Fibroblast of skin of back (primary cell): ENCODE measurements at regions not wholly inside any gene's neighbourhood (a gene's known extent, or its start where the extent isn't known, plus 50 kb on each side); places are given as distances from the start of the nearest gene placed in this dataset.
A peak's percentile ranks its signal among the peaks of the same experiment; 100 is the strongest.

Experiments
- DNase-seq: peaks from one replicate; pipeline ENCODE4 v3.0.0-alpha.2; 2013

DNA sequence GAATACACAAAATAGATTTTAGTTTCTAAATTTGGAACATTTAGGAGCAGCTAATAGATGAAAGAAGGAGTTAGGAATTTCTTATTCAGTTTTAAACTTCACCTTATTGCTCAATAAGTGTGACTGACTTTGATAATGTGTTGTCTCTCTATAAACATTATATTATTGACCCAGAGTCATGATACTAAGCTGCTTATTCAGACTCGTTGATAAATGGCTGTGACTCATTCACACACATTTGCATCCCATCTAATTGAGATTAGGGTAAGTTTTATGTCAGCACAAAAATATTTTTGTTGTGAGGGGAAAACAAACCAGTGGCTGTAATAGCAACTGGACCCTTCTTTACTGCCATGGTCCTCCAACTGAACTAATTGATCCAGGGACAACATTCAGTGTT, 137.6 kb downstream of the GOLIM4 start:
- DNase-seq, result no peak

DNA sequence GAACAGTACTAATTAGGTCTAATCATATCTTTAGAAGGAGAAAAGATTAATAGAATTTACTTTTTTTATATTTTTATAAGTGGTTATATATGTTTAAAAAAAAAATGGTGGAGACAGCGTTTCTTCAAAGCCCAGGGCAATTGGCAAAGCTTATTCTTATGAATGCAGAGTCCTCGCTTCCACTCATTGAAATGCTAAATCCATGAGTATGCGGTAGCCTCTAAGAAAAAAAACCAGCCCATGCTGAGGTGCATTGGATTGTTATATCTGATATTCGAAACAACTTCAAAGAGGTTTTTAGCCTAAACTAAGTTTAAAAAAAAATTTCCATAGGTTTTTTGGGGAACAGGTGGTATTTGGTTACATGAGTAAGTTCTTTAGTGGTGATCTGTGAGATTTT, 142.8 kb downstream of the GOLIM4 start:
- no peak for DNase-seq

- DNase-seq, result no peak
Measured at GRCh38 chr3:167950212-167950611, 145.5 kb downstream of the GOLIM4 start.

- peak; percentile 82 for DNase-seq
Measured at GRCh38 chr3:167941234-167941995, 154.3 kb downstream of the GOLIM4 start.

DNA sequence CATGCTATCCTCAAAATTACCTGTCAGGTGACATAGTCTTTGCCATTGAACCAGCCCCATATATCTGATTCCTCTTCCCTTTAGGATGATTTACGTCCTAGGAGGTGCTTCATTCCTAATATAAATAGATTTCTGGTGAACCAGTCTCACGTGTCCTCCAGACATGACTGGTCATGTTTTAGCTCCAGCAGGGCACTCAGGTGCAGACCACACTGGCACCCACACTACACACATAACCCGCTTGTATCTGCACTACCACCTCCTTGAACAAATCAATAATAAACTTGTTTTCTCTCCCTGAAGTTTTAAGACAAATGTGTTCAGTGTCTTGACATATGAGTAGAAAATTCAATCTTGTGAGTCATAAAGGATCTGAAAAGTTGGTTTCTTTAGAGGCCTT, 155.5 kb downstream of the GOLIM4 start:
- DNase-seq, result no peak

DNA sequence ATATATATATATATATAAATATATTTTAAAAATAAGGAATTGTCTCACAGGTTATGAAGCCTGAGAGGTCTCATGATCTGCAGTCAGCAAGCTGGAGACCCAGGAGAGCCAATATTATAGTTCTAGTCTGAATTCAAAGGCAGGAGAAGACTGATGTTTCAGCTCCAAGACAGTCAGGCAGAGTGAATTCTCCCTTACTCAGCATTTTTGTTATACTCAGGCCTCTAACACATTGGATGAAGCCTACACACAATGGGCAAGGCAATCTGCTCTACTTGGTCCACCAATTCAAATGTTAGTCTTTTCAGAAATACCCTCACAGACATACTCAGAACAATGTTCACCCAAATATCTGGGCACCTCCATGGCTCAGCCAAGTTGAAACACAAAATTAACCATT, 157.2 kb downstream of the GOLIM4 start:
- no peak for DNase-seq

GRCh38 chr3:167936019-167936418, 159.7 kb downstream of the GOLIM4 start:
- no peak for DNase-seq

DNA sequence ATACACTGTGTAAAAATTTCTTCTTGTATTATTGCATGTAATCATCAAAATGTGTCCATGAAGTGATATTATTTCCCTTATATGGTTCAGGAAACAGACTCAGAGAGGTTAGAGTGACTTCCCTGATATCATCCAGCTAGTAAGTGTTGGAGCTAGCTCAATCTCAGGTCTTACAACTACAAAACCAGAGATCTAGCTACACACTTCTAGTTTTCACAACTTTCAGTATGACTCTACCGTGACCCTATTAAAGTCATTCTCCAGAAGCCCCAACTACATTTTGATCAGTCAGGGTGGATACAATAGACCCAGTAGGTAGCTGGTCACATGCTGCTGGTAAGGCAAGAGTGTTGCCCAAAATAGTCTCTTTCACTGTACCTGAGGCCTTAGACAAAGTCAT, 165.3 kb downstream of the GOLIM4 start:
- DNase-seq, result no peak

GRCh38 chr3:167929968-167930367, 165.8 kb downstream of the GOLIM4 start:
- no peak for DNase-seq

DNA sequence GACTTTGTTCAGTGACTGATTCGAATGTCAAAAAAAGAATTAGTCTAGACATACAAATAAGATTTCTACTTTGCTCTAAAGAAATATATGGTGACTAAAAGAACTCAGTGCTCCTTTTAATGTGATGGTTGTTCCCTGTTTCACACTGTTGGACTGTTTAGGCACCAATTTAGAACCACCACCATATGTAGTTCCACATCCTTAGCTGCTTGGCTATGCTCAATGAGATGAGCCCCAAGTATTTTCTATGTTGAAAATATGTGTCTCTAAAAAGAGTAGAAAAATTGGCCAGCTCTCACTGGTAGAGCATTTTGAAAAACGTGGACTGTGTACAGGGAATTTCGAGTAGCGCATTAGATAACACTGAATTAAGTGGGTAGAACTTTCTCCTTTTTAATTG, 167.3 kb downstream of the GOLIM4 start:
- DNase-seq, result no peak

DNA sequence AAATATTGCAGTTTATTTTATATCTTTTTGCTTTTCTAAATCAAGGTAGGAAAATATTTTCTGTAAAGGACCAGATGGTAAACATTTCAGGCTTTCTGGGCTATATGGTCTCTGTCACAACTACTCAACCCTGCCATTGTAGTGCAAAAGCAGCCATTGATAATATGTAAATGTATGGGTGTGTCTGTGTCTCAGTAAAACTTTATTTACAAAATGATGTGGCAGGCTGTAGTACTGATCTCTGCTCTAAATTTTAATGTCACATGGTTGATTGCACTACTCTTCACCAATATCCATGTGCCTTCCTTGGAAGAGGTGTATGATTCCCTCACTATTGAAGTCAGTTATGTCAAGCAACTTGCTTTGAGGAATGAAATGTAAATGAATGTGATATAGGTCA, 175.0 kb downstream of the GOLIM4 start:
- DNase-seq, result no peak

DNA sequence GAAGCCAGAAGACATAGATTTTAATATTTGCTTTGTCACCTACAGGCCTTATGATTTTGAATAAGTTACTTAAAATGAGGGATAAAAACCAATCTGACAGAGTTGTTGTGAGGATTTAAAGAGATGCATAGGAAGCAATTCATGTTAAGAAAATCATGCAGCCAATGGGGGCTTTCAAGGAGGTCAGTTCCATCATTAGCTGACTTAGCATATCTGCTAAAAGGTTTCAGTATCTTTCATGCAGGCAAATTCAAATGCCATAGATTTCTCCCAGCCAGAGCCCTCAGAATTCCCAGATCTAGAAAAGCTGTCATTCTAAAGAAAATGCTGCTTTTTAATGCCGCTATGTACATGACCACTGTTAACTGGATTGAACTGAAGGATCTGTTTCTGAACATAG, 176.1 kb downstream of the GOLIM4 start:
- no peak for DNase-seq

GRCh38 chr3:167918686-167919085, 177.0 kb downstream of the GOLIM4 start:
- DNase-seq, result peak; percentile 2

GRCh38 chr3:167918008-167918596, 177.6 kb downstream of the GOLIM4 start:
- DNase-seq, result no peak

- DNase-seq, result peak; percentile 11
Measured at GRCh38 chr3:167913219-167913835, 177.8 kb downstream of the SERPINI1 start.

GRCh38 chr3:167909952-167910351, 174.4 kb downstream of the SERPINI1 start:
- no peak for DNase-seq

GRCh38 chr3:167909504-167909896, 174.0 kb downstream of the SERPINI1 start:
- no peak for DNase-seq

DNA sequence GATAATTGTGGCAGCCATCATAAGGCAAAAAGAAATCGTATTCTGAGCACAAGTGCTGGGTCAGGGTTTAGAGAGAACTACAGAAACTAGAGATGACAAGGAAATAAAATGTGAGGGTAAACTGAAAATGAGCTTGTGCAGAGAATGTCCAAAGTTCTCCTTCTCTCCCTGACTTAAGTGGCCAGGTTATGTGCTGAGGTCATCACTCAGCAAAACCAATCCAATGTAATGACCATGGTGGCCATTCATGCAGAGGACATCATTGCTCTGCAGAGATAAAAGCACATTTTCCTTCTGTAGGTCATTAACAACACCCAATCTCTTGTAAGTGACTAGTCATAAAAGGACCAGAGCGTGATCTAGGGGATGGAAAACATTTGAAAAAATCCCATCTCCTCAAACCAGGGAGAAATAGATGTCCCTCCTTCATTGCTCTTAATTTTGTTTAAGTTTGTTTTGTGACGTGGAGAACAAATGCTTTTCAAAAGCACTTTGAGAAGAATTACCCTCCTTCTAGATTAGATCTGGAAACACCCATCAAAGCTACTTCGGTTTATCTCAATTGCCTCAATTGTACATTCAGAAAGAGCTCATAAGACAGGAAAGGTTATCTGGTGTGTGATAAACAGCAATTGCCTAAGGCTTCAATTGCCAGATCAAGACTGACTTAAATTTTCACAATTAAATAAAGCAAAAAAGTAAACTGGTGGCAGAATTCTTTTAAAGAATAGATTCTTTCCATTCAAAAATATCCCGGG, 173.4 kb downstream of the SERPINI1 start:
- DNase-seq, result no peak

DNA sequence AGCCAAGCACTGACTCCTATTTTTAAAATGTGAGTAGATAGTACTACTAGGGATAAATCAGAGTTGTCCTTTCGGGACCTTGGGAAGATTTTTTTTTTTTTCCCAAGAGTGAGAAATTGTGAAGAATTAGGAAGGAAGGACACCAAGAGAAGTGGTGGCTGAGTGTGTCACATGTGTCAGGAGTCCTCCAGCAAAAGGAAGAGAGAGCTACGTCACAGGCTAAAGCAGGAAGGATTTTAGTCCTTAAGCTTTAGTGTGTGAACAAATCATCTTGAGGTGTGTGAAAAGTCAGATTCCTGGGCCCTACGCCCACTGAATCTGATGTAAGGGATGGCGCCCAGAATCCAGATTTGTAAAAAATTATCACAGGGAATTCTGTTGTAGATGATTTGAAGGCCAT, 172.7 kb downstream of the SERPINI1 start:
- no peak for DNase-seq

GRCh38 chr3:167901138-167901537, 165.6 kb downstream of the SERPINI1 start:
- DNase-seq, result no peak

- no peak for DNase-seq
Measured at GRCh38 chr3:167899093-167899492, 163.6 kb downstream of the SERPINI1 start.

GRCh38 chr3:167898091-167898490, 162.6 kb downstream of the SERPINI1 start:
- no peak for DNase-seq

GRCh38 chr3:167895684-167896083, 160.2 kb downstream of the SERPINI1 start:
- DNase-seq, result no peak
